OCI-LY1 (cell line): ENCODE measurements at regions not wholly inside any gene's neighbourhood (a gene's known extent, or its start where the extent isn't known, plus 50 kb on each side); places are given as distances from the start of the nearest gene placed in this dataset.

Experiments used
- H2AFZ ChIP-seq: fragments of 200-600 bp; sonication (generic), shearing (Covaris generic); 2 replicates; pipeline ENCODE4 v1.6.0; 2014; ENCODE audit warnings: antibody characterized with exemption, mild to moderate bottlenecking, low read length
- H3F3A ChIP-seq: fragments of 200-600 bp; sonication (generic), shearing (Covaris generic); 2 replicates; pipeline ENCODE4 v1.6.0; 2014; ENCODE audit warnings: mild to moderate bottlenecking, antibody characterized with exemption, low read length, moderate library complexity; ENCODE audit not compliant: insufficient read depth
- H3K27ac ChIP-seq: fragments of 200-600 bp; sonication (generic); 2 replicates; pipeline ENCODE4 v1.5.1; 2014; ENCODE audit warnings: low read length, mixed run types, mild to moderate bottlenecking, low read depth; ENCODE audit not compliant: poor library complexity, severe bottlenecking
- H3K27me3 ChIP-seq: fragments of 200-600 bp; sonication (generic); 2 replicates; pipeline ENCODE4 v1.6.0; 2014; ENCODE audit warnings: antibody characterized with exemption, mild to moderate bottlenecking, low read length, moderate library complexity; ENCODE audit not compliant: insufficient read depth
- H3K36me3 ChIP-seq: fragments of 200-600 bp; sonication (generic); 2 replicates; pipeline ENCODE4 v1.6.1; 2014; ENCODE audit warnings: mild to moderate bottlenecking, antibody characterized with exemption, low read length, moderate library complexity, mixed read lengths; ENCODE audit not compliant: insufficient read depth
- H3K4me1 ChIP-seq: fragments of 200-600 bp; sonication (generic); 2 replicates; pipeline ENCODE4 v1.5.1; 2014; ENCODE audit warnings: mild to moderate bottlenecking, low read length, moderate library complexity; ENCODE audit not compliant: insufficient read depth, severe bottlenecking
- H3K4me2 ChIP-seq: fragments of 200-600 bp; sonication (generic), shearing (Covaris generic); 2 replicates; pipeline ENCODE4 v1.6.1; 2014; ENCODE audit warnings: low read length
- H3K4me3 ChIP-seq: fragments of 200-600 bp; sonication (generic); 2 replicates; pipeline ENCODE4 v1.5.1; 2014; ENCODE audit warnings: low read length, low read depth, mild to moderate bottlenecking, mixed read lengths; ENCODE audit not compliant: poor library complexity, severe bottlenecking
- H3K79me2 ChIP-seq: fragments of 200-600 bp; shearing (Covaris generic); 2 replicates; pipeline ENCODE4 v1.6.1; 2016; ENCODE audit warnings: mixed run types, low read length, mixed read lengths; ENCODE audit not compliant: insufficient read depth
- H3K9ac ChIP-seq: fragments of 200-600 bp; sonication (generic), shearing (Covaris generic); 2 replicates; pipeline ENCODE4 v1.6.1; 2014; ENCODE audit warnings: mild to moderate bottlenecking, low read length, mixed read lengths
- H3K9me2 ChIP-seq: fragments of 200-600 bp; sonication (generic), shearing (Covaris generic); 2 replicates; pipeline ENCODE4 v1.6.1; 2014; ENCODE audit warnings: low read depth, mild to moderate bottlenecking, low read length, mixed read lengths
- H3K9me3 ChIP-seq: fragments of 200-600 bp; shearing (Covaris generic); 2 replicates; pipeline ENCODE4 v1.6.1; 2014; ENCODE audit warnings: low read length, mixed read lengths
- H4K20me1 ChIP-seq: fragments of 200-600 bp; sonication (generic), shearing (Covaris generic); 2 replicates; pipeline ENCODE4 v1.6.0; 2016; ENCODE audit warnings: mild to moderate bottlenecking, low read length; ENCODE audit not compliant: insufficient read depth
- CTCF ChIP-seq: fragments of 200-600 bp; sonication (generic), shearing (Covaris generic); IDR thresholded peaks from 2 replicates; pipeline ENCODE4 v1.5.1; 2017; ENCODE audit warnings: mild to moderate bottlenecking, antibody characterized with exemption, low read length, moderate library complexity, mixed read lengths
- EZH2 ChIP-seq: fragments of 200-600 bp; sonication (generic), shearing (Covaris generic); IDR thresholded peaks from 2 replicates; pipeline ENCODE4 v1.8.0; 2017; ENCODE audit warnings: borderline replicate concordance, mixed run types, mild to moderate bottlenecking, antibody characterized with exemption, low read length, moderate library complexity, mixed read lengths

GRCh38 chr1:177883581-177883980, 86.3 kb downstream of the SEC16B start:
- H3K79me2 ChIP-seq: no peaks in the 10 kb centered on the region

GRCh38 chr1:177880339-177880891, 89.4 kb downstream of the SEC16B start:
- no peaks in the 10 kb centered on the region for H3K27me3 ChIP-seq
- TF ChIP-seq EZH2 (no peak), CTCF (no peak)
- H3K4me2 ChIP-seq: no peak overlapping the region
- H3K9me2 ChIP-seq: no peaks in the 10 kb centered on the region
- no peaks in the 10 kb centered on the region for H3K4me1 ChIP-seq
- H3F3A ChIP-seq: no peaks in the 10 kb centered on the region
- H2AFZ ChIP-seq: no peak overlapping the region
- H3K9ac ChIP-seq: no peak overlapping the region
- H4K20me1 ChIP-seq: no peaks in the 10 kb centered on the region
- no peak overlapping the region for H3K4me3 ChIP-seq
- H3K27ac ChIP-seq: no peak overlapping the region
- H3K79me2 ChIP-seq: no peaks in the 10 kb centered on the region
- H3K9me3 ChIP-seq: no peaks in the 10 kb centered on the region
- H3K36me3 ChIP-seq: no peaks in the 10 kb centered on the region

More at GRCh38 chr1:177883581-177883980, 86.3 kb downstream of the SEC16B start:
- no peak overlapping the region for H3K9ac ChIP-seq
- no peak overlapping the region for H3K4me2 ChIP-seq
- no peaks in the 10 kb centered on the region for H3F3A ChIP-seq
- H3K4me3 ChIP-seq: no peak overlapping the region
- no peaks in the 10 kb centered on the region for H3K27me3 ChIP-seq
- no peak overlapping the region for H2AFZ ChIP-seq
- H3K9me2 ChIP-seq: no peaks in the 10 kb centered on the region
- no peaks in the 10 kb centered on the region for H3K4me1 ChIP-seq
- H3K27ac ChIP-seq: no peak overlapping the region
- no peaks in the 10 kb centered on the region for H4K20me1 ChIP-seq
- H3K9me3 ChIP-seq: no peaks in the 10 kb centered on the region
- TF ChIP-seq EZH2 (no peak), CTCF (no peak)
- H3K36me3 ChIP-seq: no peaks in the 10 kb centered on the region

- Histone ChIP-seq H3F3A (no peaks in the 10 kb centered on the region), H3K9ac (no peak overlapping the region), H3K9me2 (no peaks in the 10 kb centered on the region), H3K27me3 (no peaks in the 10 kb centered on the region), H3K4me3 (no peak overlapping the region), H3K27ac (no peak overlapping the region), H4K20me1 (no peaks in the 10 kb centered on the region), H3K9me3 (no peaks in the 10 kb centered on the region), H3K36me3 (no peaks in the 10 kb centered on the region), H3K4me2 (no peak overlapping the region), H3K79me2 (no peaks in the 10 kb centered on the region), H2AFZ (no peak overlapping the region), H3K4me1 (no peaks in the 10 kb centered on the region)
- TF ChIP-seq CTCF (no peak), EZH2 (no peak)
Observed at GRCh38 chr1:177877086-177877485, 92.8 kb downstream of the SEC16B start.
